Mesendoderm (in vitro differentiated cells): ENCODE measurements at regions not wholly inside any gene's neighbourhood (a gene's known extent, or its start where the extent isn't known, plus 50 kb on each side); places are given as distances from the start of the nearest gene placed in this dataset.
A peak's percentile ranks its signal among the peaks of the same experiment; 100 is the strongest.

Experiments
- DNase-seq: peaks from one replicate; pipeline ENCODE4 v3.0.0; 2013
- H2AK5ac ChIP-seq: 2 replicates; pipeline ENCODE4 v1.6.1; 2013; ENCODE audit warnings: low read length, inconsistent platforms
- H2BK120ac ChIP-seq: 2 replicates; pipeline ENCODE4 v1.6.1; 2013; ENCODE audit warnings: low read depth, mild to moderate bottlenecking, low read length, moderate library complexity, mixed read lengths
- H2BK15ac ChIP-seq: replicated peaks from 2 replicates; pipeline ENCODE4 v1.6.1; 2013; ENCODE audit warnings: low read depth, mild to moderate bottlenecking, moderate library complexity
- H2BK5ac ChIP-seq: 2 replicates; pipeline ENCODE4 v1.6.1; 2013; ENCODE audit warnings: low read length, inconsistent platforms
- H3K18ac ChIP-seq: 2 replicates; pipeline ENCODE4 v1.6.1; 2013; ENCODE audit warnings: mild to moderate bottlenecking, low read length, mixed read lengths
- H3K23ac ChIP-seq: one replicate; pipeline ENCODE4 v1.6.1; 2013; ENCODE audit warnings: low read length
- H3K27ac ChIP-seq: 2 replicates; pipeline ENCODE4 v1.5.1; 2013; ENCODE audit warnings: low read depth, mild to moderate bottlenecking, inconsistent platforms, low read length, moderate library complexity
- H3K27me3 ChIP-seq: 2 replicates; pipeline ENCODE4 v1.6.1; 2013; ENCODE audit warnings: low read length, control low read depth, mild to moderate bottlenecking, inconsistent platforms; ENCODE audit not compliant: insufficient read depth, poor library complexity
- H3K36me3 ChIP-seq: 2 replicates; pipeline ENCODE4 v1.6.1; 2013; ENCODE audit warnings: low read length, inconsistent platforms; ENCODE audit not compliant: control insufficient read depth, insufficient read depth
- H3K4ac ChIP-seq: one replicate; pipeline ENCODE4 v1.6.1; 2013; ENCODE audit warnings: low read depth, mild to moderate bottlenecking, low read length, moderate library complexity
- H3K4me1 ChIP-seq: 2 replicates; pipeline ENCODE4 v1.6.1; 2013; ENCODE audit warnings: low read depth, low read length, inconsistent platforms; ENCODE audit not compliant: control insufficient read depth
- H3K4me2 ChIP-seq: 2 replicates; pipeline ENCODE4 v1.6.1; 2013; ENCODE audit warnings: low read length
- H3K4me3 ChIP-seq: 2 replicates; pipeline ENCODE4 v1.5.1; 2013; ENCODE audit warnings: mild to moderate bottlenecking, low read length
- H3K56ac ChIP-seq: one replicate; pipeline ENCODE4 v1.6.1; 2013; ENCODE audit warnings: low read length
- H3K79me1 ChIP-seq: 2 replicates; pipeline ENCODE4 v1.6.1; 2013; ENCODE audit warnings: low read length, inconsistent platforms
- H3K79me2 ChIP-seq: 2 replicates; pipeline ENCODE4 v1.6.1; 2013; ENCODE audit warnings: mild to moderate bottlenecking, low read length; ENCODE audit not compliant: control insufficient read depth, insufficient read depth
- H3K9ac ChIP-seq: 2 replicates; pipeline ENCODE4 v1.6.1; 2013; ENCODE audit warnings: low read length, inconsistent platforms
- H4K5ac ChIP-seq: one replicate; pipeline ENCODE4 v1.6.1; 2013; ENCODE audit warnings: low read length
- H4K8ac ChIP-seq: one replicate; pipeline ENCODE4 v1.6.1; 2013; ENCODE audit warnings: low read depth, mild to moderate bottlenecking, control low read depth, low read length, moderate library complexity
- WGBS: extraction: QIAGEN DNeasy Blood & Tissue Kit; methylation state at CpG from one replicate; pipeline ENCODE4 v1.1.7; 2013; ENCODE audit warnings: low lambda C conversion rate, missing lambda C conversion rate; ENCODE audit not compliant: insufficient coverage; ENCODE audit errors: extremely low coverage; 5-methylcytosine and 5-hydroxymethylcytosine counted together

GRCh38 chr3:35198857-35199256 lies 440.5 kb upstream of the ARPP21 start:
- no peak overlapping the region for H4K5ac ChIP-seq
- no peak overlapping the region for H2AK5ac ChIP-seq
- no peaks in the 10 kb centered on the region for H3K79me2 ChIP-seq
- H4K8ac ChIP-seq: no peak overlapping the region
- no peak overlapping the region for H3K18ac ChIP-seq
- H3K9ac ChIP-seq: no peak overlapping the region
- H3K36me3 ChIP-seq: no peaks in the 10 kb centered on the region
- no peaks in the 10 kb centered on the region for H3K4me1 ChIP-seq
- no peaks in the 10 kb centered on the region for H3K27me3 ChIP-seq
- no peak overlapping the region for H3K27ac ChIP-seq
- H3K4ac ChIP-seq: no peak overlapping the region
- no peaks in the 10 kb centered on the region for H3K79me1 ChIP-seq
- WGBS: no CpG with 5 or more reads among the region's 3 CpGs
- no peak overlapping the region for H3K56ac ChIP-seq
- H2BK15ac ChIP-seq: no peak overlapping the region
- no peak overlapping the region for H2BK5ac ChIP-seq
- H2BK120ac ChIP-seq: no peak overlapping the region
- H3K23ac ChIP-seq: no peak overlapping the region
- no peak for DNase-seq
- H3K4me2 ChIP-seq: no peak overlapping the region
- no peak overlapping the region for H3K4me3 ChIP-seq

GRCh38 chr3:35200056-35200455 lies 439.3 kb upstream of the ARPP21 start:
- H2BK120ac ChIP-seq: no peak overlapping the region
- no peak overlapping the region for H2BK15ac ChIP-seq
- no peak overlapping the region for H3K4me3 ChIP-seq
- H2BK5ac ChIP-seq: no peak overlapping the region
- no peak overlapping the region for H4K8ac ChIP-seq
- no peak overlapping the region for H3K23ac ChIP-seq
- no peak overlapping the region for H4K5ac ChIP-seq
- H3K79me2 ChIP-seq: no peaks in the 10 kb centered on the region
- H2AK5ac ChIP-seq: no peak overlapping the region
- no peaks in the 10 kb centered on the region for H3K27me3 ChIP-seq
- DNase-seq: peak; percentile 14
- no peak overlapping the region for H3K27ac ChIP-seq
- H3K4ac ChIP-seq: no peak overlapping the region
- H3K4me1 ChIP-seq: no peaks in the 10 kb centered on the region
- no peak overlapping the region for H3K4me2 ChIP-seq
- H3K56ac ChIP-seq: no peak overlapping the region
- H3K36me3 ChIP-seq: no peaks in the 10 kb centered on the region
- no peaks in the 10 kb centered on the region for H3K79me1 ChIP-seq
- no peak overlapping the region for H3K9ac ChIP-seq
- no peak overlapping the region for H3K18ac ChIP-seq

GRCh38 chr3:35201211-35201610 lies 438.1 kb upstream of the ARPP21 start:
- H3K27me3 ChIP-seq: no peaks in the 10 kb centered on the region
- H3K4me1 ChIP-seq: no peaks in the 10 kb centered on the region
- no peaks in the 10 kb centered on the region for H3K36me3 ChIP-seq
- H4K8ac ChIP-seq: no peak overlapping the region
- H3K79me2 ChIP-seq: no peaks in the 10 kb centered on the region
- H3K79me1 ChIP-seq: no peaks in the 10 kb centered on the region
- no CpG with 5 or more reads among the region's 2 CpGs for WGBS
- H3K4ac ChIP-seq: no peak overlapping the region
- H3K4me3 ChIP-seq: no peak overlapping the region
- H3K27ac ChIP-seq: no peak overlapping the region
- no peak for DNase-seq
- H3K18ac ChIP-seq: no peak overlapping the region
- H4K5ac ChIP-seq: no peak overlapping the region
- H3K23ac ChIP-seq: no peak overlapping the region
- no peak overlapping the region for H2AK5ac ChIP-seq
- H2BK15ac ChIP-seq: no peak overlapping the region
- H3K4me2 ChIP-seq: no peak overlapping the region
- H2BK5ac ChIP-seq: no peak overlapping the region
- no peak overlapping the region for H3K56ac ChIP-seq
- no peak overlapping the region for H2BK120ac ChIP-seq
- H3K9ac ChIP-seq: no peak overlapping the region

- no CpG with 5 or more reads among the region's 31 CpGs for WGBS
- Histone ChIP-seq H2AK5ac (no peak overlapping the region), H3K18ac (no peak overlapping the region), H3K27me3 (no peaks in the 10 kb centered on the region), H3K9ac (no peak overlapping the region), H3K4ac (no peak overlapping the region), H3K56ac (no peak overlapping the region), H2BK5ac (no peak overlapping the region), H3K79me1 (no peaks in the 10 kb centered on the region), H3K4me2 (no peak overlapping the region), H2BK15ac (no peak overlapping the region), H3K4me3 (no peak overlapping the region), H3K79me2 (no peaks in the 10 kb centered on the region), H3K36me3 (no peaks in the 10 kb centered on the region), H3K4me1 (no peaks in the 10 kb centered on the region), H3K23ac (no peak overlapping the region), H2BK120ac (no peak overlapping the region), H4K8ac (no peak overlapping the region), H3K27ac (no peak overlapping the region), H4K5ac (no peak overlapping the region)
- DNase-seq: no peak
Measured at GRCh38 chr3:35215525-35216500, 423.5 kb upstream of the ARPP21 start.

- H2BK15ac ChIP-seq: no peak overlapping the region
- no peaks in the 10 kb centered on the region for H3K79me2 ChIP-seq
- no peak overlapping the region for H4K5ac ChIP-seq
- H3K18ac ChIP-seq: no peak overlapping the region
- H3K27ac ChIP-seq: no peak overlapping the region
- no peaks in the 10 kb centered on the region for H3K27me3 ChIP-seq
- no CpG with 5 or more reads among the region's 18 CpGs for WGBS
- no peak overlapping the region for H3K56ac ChIP-seq
- H3K9ac ChIP-seq: no peak overlapping the region
- no peaks in the 10 kb centered on the region for H3K4me1 ChIP-seq
- no peaks in the 10 kb centered on the region for H3K79me1 ChIP-seq
- H3K4ac ChIP-seq: no peak overlapping the region
- no peak overlapping the region for H4K8ac ChIP-seq
- H3K4me2 ChIP-seq: no peak overlapping the region
- no peak overlapping the region for H2BK120ac ChIP-seq
- no peak overlapping the region for H3K23ac ChIP-seq
- no peak overlapping the region for H2AK5ac ChIP-seq
- H2BK5ac ChIP-seq: no peak overlapping the region
- H3K36me3 ChIP-seq: no peaks in the 10 kb centered on the region
- no peak for DNase-seq
- no peak overlapping the region for H3K4me3 ChIP-seq
Measured at GRCh38 chr3:35216501-35217266, 422.6 kb upstream of the ARPP21 start.
